Endodermal cell (in vitro differentiated cells): ENCODE measurements at regions not wholly inside any gene's neighbourhood (a gene's known extent, or its start where the extent isn't known, plus 50 kb on each side); places are given as distances from the start of the nearest gene placed in this dataset.
A peak's percentile ranks its signal among the peaks of the same experiment; 100 is the strongest.

Experiments used
- DNase-seq: peaks from one replicate; pipeline ENCODE4 v3.0.0-alpha.2; 2017
- H3K27ac ChIP-seq: 2 replicates; pipeline ENCODE4 v1.5.1; 2013; ENCODE audit warnings: mild to moderate bottlenecking, low read depth, low read length, moderate library complexity
- H3K27me3 ChIP-seq: 2 replicates; pipeline ENCODE4 v1.6.1; 2013; ENCODE audit warnings: mild to moderate bottlenecking, low read length, moderate library complexity; ENCODE audit not compliant: insufficient read depth, control insufficient read depth, poor library complexity, severe bottlenecking
- H3K36me3 ChIP-seq: 2 replicates; pipeline ENCODE4 v1.7.0; 2013; ENCODE audit warnings: mild to moderate bottlenecking, low read length, moderate library complexity; ENCODE audit not compliant: control insufficient read depth, insufficient read depth
- H3K4me1 ChIP-seq: one replicate; pipeline ENCODE4 v1.7.0; 2013; ENCODE audit warnings: low read length; ENCODE audit not compliant: control insufficient read depth, insufficient read depth
- H3K4me3 ChIP-seq: 2 replicates; pipeline ENCODE4 v1.5.1; 2013; ENCODE audit warnings: mild to moderate bottlenecking, low read length, moderate library complexity
- H3K9ac ChIP-seq: 2 replicates; pipeline ENCODE4 v1.6.1; 2013; ENCODE audit warnings: mild to moderate bottlenecking, low read length, moderate library complexity; ENCODE audit not compliant: poor library complexity, severe bottlenecking; ENCODE audit errors: extremely low read depth
- H3K9me3 ChIP-seq: 2 replicates; pipeline ENCODE4 v1.6.1; 2013; ENCODE audit warnings: mild to moderate bottlenecking, low read length, moderate library complexity; ENCODE audit not compliant: control insufficient read depth
- H3K27ac Mint-ChIP-seq: 2 replicates; pipeline ENCODE4 v1.8.0; 2020; ENCODE audit warnings: mixed read lengths
- H3K27me3 Mint-ChIP-seq: 2 replicates; pipeline ENCODE4 v1.8.0; 2021; ENCODE audit warnings: mild to moderate bottlenecking, mixed read lengths; ENCODE audit not compliant: insufficient read depth
- H3K36me3 Mint-ChIP-seq: 2 replicates; pipeline ENCODE4 v1.8.0; 2020; ENCODE audit warnings: low read depth, mixed read lengths
- H3K4me1 Mint-ChIP-seq: 2 replicates; pipeline ENCODE4 v1.8.0; 2020; ENCODE audit warnings: mixed read lengths
- H3K4me3 Mint-ChIP-seq: 2 replicates; pipeline ENCODE4 v1.8.0; 2020; ENCODE audit warnings: mild to moderate bottlenecking, moderate library complexity, mixed read lengths
- H3K9me3 Mint-ChIP-seq: 2 replicates; pipeline ENCODE4 v1.8.0; 2020; ENCODE audit warnings: mild to moderate bottlenecking, mixed read lengths
- WGBS, 2 experiments: methylation state at CpG; one replicate each; pipeline versions ENCODE4 v1.1.5 to v1.1.7; 2013; ENCODE audit warnings: missing lambda C conversion rate in 2 of 2, mixed read lengths in 1 of 2; ENCODE audit not compliant: insufficient coverage in 1 of 2, insufficient read length in 1 of 2; 5-methylcytosine and 5-hydroxymethylcytosine counted together
- TF ChIP-seq, protein P1 (sequence below): fragments of 200-600 bp; sonication (generic); conservative IDR thresholded peaks from 2 replicates; pipeline ENCODE4 v1.5.0; 2021; ENCODE audit warnings: antibody characterized with exemption, mild to moderate bottlenecking

DNA sequence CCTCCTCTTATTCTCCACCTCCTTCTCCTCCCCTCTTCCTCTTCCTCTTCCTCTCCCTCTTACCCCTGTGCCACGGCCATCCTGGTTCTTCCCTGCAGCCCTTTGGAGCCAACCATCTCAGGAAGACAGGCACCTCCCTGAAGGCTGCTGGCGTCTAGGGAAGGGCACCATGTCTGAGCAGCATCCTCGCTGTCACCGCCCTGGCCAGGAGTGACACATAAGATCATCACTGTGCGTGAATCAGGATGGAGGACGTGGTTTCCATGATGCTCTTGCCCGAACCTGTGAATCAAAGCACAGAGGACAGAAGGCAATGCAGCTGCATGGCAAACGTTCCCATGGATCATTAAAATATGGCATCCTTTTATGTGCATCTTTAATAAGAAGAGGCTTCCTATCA, 236.0 kb downstream of the SH3BP4 start:
- Histone ChIP-seq H3K4me3 (no peak overlapping the region), H3K9ac (no peak overlapping the region), H3K27me3 (no peaks in the 10 kb centered on the region), H3K27ac (no peak overlapping the region), H3K4me1 (no peaks in the 10 kb centered on the region), H3K9me3 (no peaks in the 10 kb centered on the region), H3K36me3 (no peaks in the 10 kb centered on the region)
- Mint-ChIP-seq H3K4me3 (no peak overlapping the region), H3K27ac (no peak overlapping the region), H3K36me3 (no peaks in the 10 kb centered on the region), H3K9me3 (no peaks in the 10 kb centered on the region), H3K27me3 (peaks cover 5% of the 10 kb centered on the region), H3K4me1 (no peaks in the 10 kb centered on the region)
- WGBS, 2 experiments, result 83 to 89% methylated on average over 7 to 8 of the region's 8 CpGs
- DNase-seq, result peak; percentile 14
- TF ChIP-seq, protein P1, sequence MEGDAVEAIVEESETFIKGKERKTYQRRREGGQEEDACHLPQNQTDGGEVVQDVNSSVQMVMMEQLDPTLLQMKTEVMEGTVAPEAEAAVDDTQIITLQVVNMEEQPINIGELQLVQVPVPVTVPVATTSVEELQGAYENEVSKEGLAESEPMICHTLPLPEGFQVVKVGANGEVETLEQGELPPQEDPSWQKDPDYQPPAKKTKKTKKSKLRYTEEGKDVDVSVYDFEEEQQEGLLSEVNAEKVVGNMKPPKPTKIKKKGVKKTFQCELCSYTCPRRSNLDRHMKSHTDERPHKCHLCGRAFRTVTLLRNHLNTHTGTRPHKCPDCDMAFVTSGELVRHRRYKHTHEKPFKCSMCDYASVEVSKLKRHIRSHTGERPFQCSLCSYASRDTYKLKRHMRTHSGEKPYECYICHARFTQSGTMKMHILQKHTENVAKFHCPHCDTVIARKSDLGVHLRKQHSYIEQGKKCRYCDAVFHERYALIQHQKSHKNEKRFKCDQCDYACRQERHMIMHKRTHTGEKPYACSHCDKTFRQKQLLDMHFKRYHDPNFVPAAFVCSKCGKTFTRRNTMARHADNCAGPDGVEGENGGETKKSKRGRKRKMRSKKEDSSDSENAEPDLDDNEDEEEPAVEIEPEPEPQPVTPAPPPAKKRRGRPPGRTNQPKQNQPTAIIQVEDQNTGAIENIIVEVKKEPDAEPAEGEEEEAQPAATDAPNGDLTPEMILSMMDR, result no peak

DNA sequence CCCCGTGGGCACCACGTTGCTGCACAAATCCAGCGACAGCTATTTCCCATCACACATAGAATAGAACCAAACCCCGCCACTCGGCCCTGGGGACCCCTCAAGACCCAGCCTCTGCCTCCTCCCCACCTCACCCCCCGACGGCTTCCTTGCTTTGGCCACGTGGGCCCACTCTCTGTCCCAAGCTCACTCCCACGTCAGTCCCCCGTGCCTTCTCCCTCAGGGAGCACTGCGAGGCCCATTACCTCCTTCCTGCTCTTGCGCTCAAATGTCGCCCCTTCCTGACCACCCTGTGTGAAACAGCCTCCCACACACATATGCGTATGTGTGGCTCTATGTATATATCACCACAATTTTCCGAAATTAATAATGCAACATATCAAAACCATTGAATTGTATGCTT, 239.7 kb downstream of the SH3BP4 start:
- Histone ChIP-seq H3K4me1 (no peaks in the 10 kb centered on the region), H3K9me3 (no peaks in the 10 kb centered on the region), H3K9ac (no peak overlapping the region), H3K27ac (no peak overlapping the region), H3K4me3 (no peak overlapping the region), H3K27me3 (no peaks in the 10 kb centered on the region), H3K36me3 (no peaks in the 10 kb centered on the region)
- TF ChIP-seq, protein P1, result no peak
- Mint-ChIP-seq H3K4me1 (no peaks in the 10 kb centered on the region), H3K27me3 (peaks cover 13% of the 10 kb centered on the region), H3K4me3 (no peak overlapping the region), H3K36me3 (no peaks in the 10 kb centered on the region), H3K27ac (no peak overlapping the region), H3K9me3 (no peaks in the 10 kb centered on the region)
- peak; percentile 16 for DNase-seq
- 87 to 89% methylated on average over 8 to 14 of the region's 15 CpGs for WGBS, 2 experiments

DNA sequence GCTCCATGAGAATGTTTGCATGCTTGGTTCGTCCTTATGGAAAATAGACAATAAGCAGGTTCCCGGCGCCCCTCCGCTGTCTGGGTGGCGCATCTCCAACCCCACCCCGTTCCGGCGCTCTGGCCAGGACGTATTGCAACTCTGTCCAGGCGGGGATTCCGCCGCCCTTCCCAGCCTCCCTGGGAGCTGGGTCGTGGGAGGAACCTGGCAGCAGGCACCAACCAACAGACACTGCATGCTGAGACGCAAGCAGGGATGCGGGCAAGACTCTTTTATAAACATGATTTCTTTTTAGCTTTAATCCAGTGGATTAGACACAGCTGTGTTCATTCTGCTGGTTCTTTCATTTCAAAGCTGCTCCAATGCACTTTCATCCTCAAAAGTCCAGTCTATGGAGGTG, 240.2 kb downstream of the SH3BP4 start:
- Mint-ChIP-seq H3K4me1 (no peaks in the 10 kb centered on the region), H3K27me3 (peaks cover 13% of the 10 kb centered on the region), H3K27ac (no peak overlapping the region), H3K4me3 (no peak overlapping the region), H3K36me3 (no peaks in the 10 kb centered on the region), H3K9me3 (no peaks in the 10 kb centered on the region)
- no peak overlapping the region for H3K4me3 ChIP-seq
- no peak overlapping the region for H3K27ac ChIP-seq
- H3K36me3 ChIP-seq, result no peaks in the 10 kb centered on the region
- H3K27me3 ChIP-seq, result no peaks in the 10 kb centered on the region
- no peaks in the 10 kb centered on the region for H3K9me3 ChIP-seq
- H3K9ac ChIP-seq, result no peak overlapping the region
- DNase-seq, result peak; percentile 32
- no peaks in the 10 kb centered on the region for H3K4me1 ChIP-seq
- TF ChIP-seq, protein P1, result no peak
- 93 to 94% methylated on average over 12 to 15 of the region's 15 CpGs for WGBS, 2 experiments
